Osteoblast (primary cell): ENCODE measurements at regions not wholly inside any gene's neighbourhood (a gene's known extent, or its start where the extent isn't known, plus 50 kb on each side); places are given as distances from the start of the nearest gene placed in this dataset.
A peak's percentile ranks its signal among the peaks of the same experiment; 100 is the strongest.

ENCODE experiments used
- DNase-seq: peaks from one replicate; pipeline ENCODE4 v3.0.0; 2011; ENCODE audit warnings: low spot score, mixed read lengths; ENCODE audit not compliant: insufficient read length; ENCODE audit errors: missing footprints
- H2AFZ ChIP-seq: 2 replicates; pipeline ENCODE4 v1.6.0; 2011; ENCODE audit warnings: mild to moderate bottlenecking, low read length
- H3K27ac ChIP-seq: 2 replicates; pipeline ENCODE4 v1.5.1; 2011; ENCODE audit warnings: mild to moderate bottlenecking, low read depth, low read length, moderate library complexity
- H3K27me3 ChIP-seq: 2 replicates; pipeline ENCODE4 v1.6.0; 2012; ENCODE audit warnings: mild to moderate bottlenecking, control low read depth, inconsistent platforms, low read length, moderate library complexity; ENCODE audit not compliant: insufficient read depth
- H3K36me3 ChIP-seq: 2 replicates; pipeline ENCODE4 v1.5.1; 2011; ENCODE audit warnings: mild to moderate bottlenecking, low read length, control low read depth, moderate library complexity; ENCODE audit not compliant: insufficient read depth
- H3K4me1 ChIP-seq: 2 replicates; pipeline ENCODE4 v1.5.1; 2011; ENCODE audit warnings: mild to moderate bottlenecking, low read length, control low read depth, moderate library complexity; ENCODE audit not compliant: insufficient read depth
- H3K4me2 ChIP-seq: 2 replicates; pipeline ENCODE4 v1.6.0; 2011; ENCODE audit warnings: mild to moderate bottlenecking, low read length; ENCODE audit not compliant: insufficient read depth
- H3K4me3 ChIP-seq: fragments of 200-600 bp; sonication (generic); 3 replicates; pipeline ENCODE4 v1.5.1; 2012; ENCODE audit warnings: mild to moderate bottlenecking, low read length, inconsistent platforms; ENCODE audit not compliant: insufficient read depth
- H3K79me2 ChIP-seq: 2 replicates; pipeline ENCODE4 v1.6.0; 2012; ENCODE audit warnings: mild to moderate bottlenecking, low read length, control low read depth, inconsistent platforms; ENCODE audit not compliant: insufficient read depth
- H3K9me3 ChIP-seq: 2 replicates; pipeline ENCODE4 v1.5.1; 2011; ENCODE audit warnings: low read depth, low read length, control low read depth
- H4K20me1 ChIP-seq: 2 replicates; pipeline ENCODE4 v1.6.0; 2012; ENCODE audit warnings: mild to moderate bottlenecking, low read length, control low read depth; ENCODE audit not compliant: insufficient read depth
- TF ChIP-seq, protein P1 (sequence below): IDR thresholded peaks from 2 replicates; pipeline ENCODE4 v1.5.1; 2011; ENCODE audit warnings: mild to moderate bottlenecking, low read depth, low read length, moderate library complexity; ENCODE audit errors: extremely low read depth

DNA sequence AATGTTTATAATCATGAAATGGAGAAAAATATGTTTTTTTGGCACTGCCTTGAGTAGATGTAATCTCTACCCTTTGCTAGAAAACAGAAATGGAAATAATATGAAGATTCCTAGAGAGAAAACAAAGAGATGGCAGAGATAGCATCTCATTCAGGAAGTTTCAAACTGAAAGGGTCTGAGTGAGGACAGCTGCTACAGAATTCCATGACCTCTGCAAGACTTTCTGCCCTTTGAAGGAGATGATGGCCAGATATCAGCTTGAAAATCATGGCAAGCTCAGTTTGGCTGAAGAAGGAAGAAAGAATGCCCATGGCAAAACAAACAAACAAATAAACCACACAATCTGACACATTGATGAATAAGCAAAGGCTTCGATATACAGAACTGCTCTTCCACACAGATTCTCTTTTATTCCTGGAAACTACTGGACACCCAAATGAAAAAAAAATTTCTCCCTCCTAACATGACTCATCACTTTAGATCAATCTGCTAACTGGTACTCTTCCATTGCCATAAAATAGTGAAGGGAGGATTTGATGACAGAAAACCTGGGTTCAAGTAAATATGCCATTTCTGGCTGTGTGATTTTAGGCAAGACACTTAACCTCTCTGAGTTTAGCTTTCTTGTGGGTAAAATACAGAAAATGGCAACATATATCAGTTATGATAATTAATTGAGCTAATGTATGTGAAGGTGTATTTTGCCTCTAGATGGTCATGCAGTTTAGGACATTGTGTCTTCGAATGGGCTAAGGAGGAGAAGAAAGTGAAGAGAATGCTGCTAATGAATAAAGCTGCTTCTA, 105.9 kb upstream of the SPACA1 start:
- Histone ChIP-seq H3K27me3 (peaks cover 11% of the 10 kb centered on the region), H3K27ac (no peak overlapping the region), H3K36me3 (no peaks in the 10 kb centered on the region), H3K4me2 (no peak overlapping the region), H2AFZ (no peak overlapping the region), H3K9me3 (no peaks in the 10 kb centered on the region), H4K20me1 (no peaks in the 10 kb centered on the region), H3K4me1 (no peaks in the 10 kb centered on the region), H3K79me2 (no peaks in the 10 kb centered on the region), H3K4me3 (no peak overlapping the region)
- DNase-seq, result peak; percentile 13
- TF ChIP-seq, protein P1, sequence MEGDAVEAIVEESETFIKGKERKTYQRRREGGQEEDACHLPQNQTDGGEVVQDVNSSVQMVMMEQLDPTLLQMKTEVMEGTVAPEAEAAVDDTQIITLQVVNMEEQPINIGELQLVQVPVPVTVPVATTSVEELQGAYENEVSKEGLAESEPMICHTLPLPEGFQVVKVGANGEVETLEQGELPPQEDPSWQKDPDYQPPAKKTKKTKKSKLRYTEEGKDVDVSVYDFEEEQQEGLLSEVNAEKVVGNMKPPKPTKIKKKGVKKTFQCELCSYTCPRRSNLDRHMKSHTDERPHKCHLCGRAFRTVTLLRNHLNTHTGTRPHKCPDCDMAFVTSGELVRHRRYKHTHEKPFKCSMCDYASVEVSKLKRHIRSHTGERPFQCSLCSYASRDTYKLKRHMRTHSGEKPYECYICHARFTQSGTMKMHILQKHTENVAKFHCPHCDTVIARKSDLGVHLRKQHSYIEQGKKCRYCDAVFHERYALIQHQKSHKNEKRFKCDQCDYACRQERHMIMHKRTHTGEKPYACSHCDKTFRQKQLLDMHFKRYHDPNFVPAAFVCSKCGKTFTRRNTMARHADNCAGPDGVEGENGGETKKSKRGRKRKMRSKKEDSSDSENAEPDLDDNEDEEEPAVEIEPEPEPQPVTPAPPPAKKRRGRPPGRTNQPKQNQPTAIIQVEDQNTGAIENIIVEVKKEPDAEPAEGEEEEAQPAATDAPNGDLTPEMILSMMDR, result no peak

DNA sequence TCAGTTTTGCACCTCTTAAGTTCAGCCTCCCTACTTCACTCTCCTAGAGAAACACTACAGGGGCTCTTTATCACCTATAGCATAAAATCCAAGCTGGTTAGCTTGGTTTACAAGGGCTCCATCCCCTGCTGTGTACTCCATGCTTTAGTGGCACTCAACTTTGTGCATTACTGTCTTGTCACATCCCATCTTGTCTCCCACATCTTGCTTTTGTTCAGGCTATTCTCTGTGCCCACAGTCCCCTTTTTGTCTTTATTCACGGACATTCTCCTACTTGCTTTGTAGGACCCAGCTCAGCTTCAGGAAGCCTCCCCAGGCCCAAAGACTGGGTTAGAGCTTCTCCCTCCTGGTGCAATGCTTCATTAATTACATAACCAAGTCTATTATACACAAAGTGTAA, 107.9 kb upstream of the SPACA1 start:
- TF ChIP-seq, protein P1, result no peak
- H3K4me3 ChIP-seq, result no peak overlapping the region
- DNase-seq, result no peak
- no peaks in the 10 kb centered on the region for H4K20me1 ChIP-seq
- H3K27ac ChIP-seq, result no peak overlapping the region
- peaks cover 11% of the 10 kb centered on the region for H3K27me3 ChIP-seq
- H3K4me2 ChIP-seq, result no peak overlapping the region
- no peaks in the 10 kb centered on the region for H3K9me3 ChIP-seq
- no peak overlapping the region for H2AFZ ChIP-seq
- no peaks in the 10 kb centered on the region for H3K4me1 ChIP-seq
- H3K36me3 ChIP-seq, result no peaks in the 10 kb centered on the region
- no peaks in the 10 kb centered on the region for H3K79me2 ChIP-seq

DNA sequence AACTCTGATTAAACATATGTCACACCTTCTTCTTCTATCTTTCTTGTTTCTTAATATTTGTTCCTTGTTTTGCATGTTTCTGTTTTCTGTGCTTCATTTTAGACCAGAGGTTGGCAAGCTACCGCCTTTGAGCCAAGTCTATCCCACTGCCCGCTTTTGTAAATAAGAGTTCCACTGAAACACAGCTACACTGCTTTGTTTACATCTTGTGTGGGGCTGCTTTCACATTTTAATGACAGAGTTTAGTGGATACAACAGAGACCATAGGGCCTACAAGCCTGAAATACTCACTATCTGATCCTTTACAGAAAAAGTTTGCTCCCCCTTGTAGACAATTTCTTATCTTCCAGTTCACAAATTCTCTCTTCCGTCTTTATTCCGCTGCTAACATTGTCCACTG, 109.4 kb upstream of the SPACA1 start:
- no peaks in the 10 kb centered on the region for H3K9me3 ChIP-seq
- H3K79me2 ChIP-seq, result no peaks in the 10 kb centered on the region
- H3K4me2 ChIP-seq, result no peak overlapping the region
- no peaks in the 10 kb centered on the region for H4K20me1 ChIP-seq
- no peaks in the 10 kb centered on the region for H3K4me1 ChIP-seq
- H3K27me3 ChIP-seq, result peaks cover 13% of the 10 kb centered on the region
- TF ChIP-seq, protein P1, result no peak
- H3K4me3 ChIP-seq, result no peak overlapping the region
- DNase-seq, result no peak
- no peak overlapping the region for H2AFZ ChIP-seq
- no peak overlapping the region for H3K27ac ChIP-seq
- no peaks in the 10 kb centered on the region for H3K36me3 ChIP-seq

DNA sequence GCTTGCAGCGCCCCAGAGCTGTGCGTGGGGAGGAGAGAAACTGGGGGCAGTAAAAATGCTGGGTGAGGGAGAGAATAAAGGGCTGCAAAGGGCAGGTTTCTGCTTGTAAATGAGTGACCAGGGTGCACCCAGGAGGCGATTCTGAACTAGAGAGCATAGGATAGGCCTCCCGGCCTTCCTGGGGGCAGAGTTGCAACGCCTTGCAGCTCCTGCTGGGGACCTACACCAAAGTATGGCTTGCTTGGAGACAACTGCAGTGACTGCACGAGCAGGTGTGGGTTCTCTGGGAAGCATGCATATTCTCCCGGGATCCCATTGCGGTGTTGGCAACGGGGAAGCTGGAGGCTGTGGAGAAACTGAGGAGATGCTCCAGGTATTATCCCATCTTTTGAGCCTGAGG, 111.6 kb upstream of the SPACA1 start:
- Histone ChIP-seq H3K4me2 (no peak overlapping the region), H3K36me3 (no peaks in the 10 kb centered on the region), H3K27ac (no peak overlapping the region), H3K9me3 (no peaks in the 10 kb centered on the region), H2AFZ (no peak overlapping the region), H3K79me2 (no peaks in the 10 kb centered on the region), H3K27me3 (peaks cover 25% of the 10 kb centered on the region), H3K4me1 (no peaks in the 10 kb centered on the region), H4K20me1 (no peaks in the 10 kb centered on the region), H3K4me3 (no peak overlapping the region)
- DNase-seq, result no peak
- TF ChIP-seq, protein P1, result no peak
